Gastroesophageal sphincter (tissue), 4 donors: ENCODE measurements at regions not wholly inside any gene's neighbourhood (a gene's known extent, or its start where the extent isn't known, plus 50 kb on each side); places are given as distances from the start of the nearest gene placed in this dataset.

Source experiments
- ATAC-seq: fragments of 150-250 bp; one replicate; pipeline ENCODE4 v1.9.1; 2016; ENCODE audit warnings: mild to moderate bottlenecking, moderate library complexity
- H3K27ac ChIP-seq, 4 donors: fragments of 200-600 bp; sonication (generic) in 3 of 4; 1 replicate in 3 of 4; 2 replicates in 1 of 4; pipeline ENCODE4 v1.5.1; 2016 to 2019
- H3K27me3 ChIP-seq: fragments of 200-600 bp; sonication (generic); one replicate; pipeline ENCODE4 v1.5.1; 2019
- H3K36me3 ChIP-seq, 2 donors: fragments of 200-600 bp; sonication (generic); one replicate each; pipeline ENCODE4 v1.5.1; 2019; ENCODE audit warnings: control low read depth in 1 of 2
- H3K4me1 ChIP-seq, 3 donors: fragments of 200-600 bp; sonication (generic); 1 replicate in 2 of 3; 2 replicates in 1 of 3; pipeline ENCODE4 v1.5.1; 2016 to 2019; ENCODE audit warnings: control low read depth in 2 of 3
- H3K4me3 ChIP-seq, 2 donors: fragments of 200-600 bp; sonication (generic); one replicate each; pipeline ENCODE4 v1.5.1; 2019; ENCODE audit warnings: mild to moderate bottlenecking in 1 of 2, moderate library complexity in 1 of 2
- H3K9me3 ChIP-seq, 3 donors: fragments of 200-600 bp; sonication (generic); one replicate each; pipeline ENCODE4 v1.5.1; 2017 to 2019; ENCODE audit warnings: control low read depth in 2 of 3
- CTCF ChIP-seq, 4 experiments: fragments of 200-600 bp in 2 of 4; fragments of 450-650 bp in 2 of 4; sonication (generic) in 1 of 4; IDR thresholded peaks; one replicate each; pipeline ENCODE4 v1.5.1; 2017 to 2019; ENCODE audit warnings: antibody characterized with exemption in 4 of 4, mild to moderate bottlenecking in 2 of 4, moderate library complexity in 2 of 4
- EP300 ChIP-seq: sonication (generic); formaldehyde crosslinking; IDR thresholded peaks from one replicate; pipeline ENCODE4 v1.6.1; 2017; ENCODE audit warnings: antibody characterized with exemption, mild to moderate bottlenecking
- POLR2A ChIP-seq, 2 donors: fragments of 450-650 bp; IDR thresholded peaks; one replicate each; pipeline ENCODE4 v1.6.1; 2017; ENCODE audit warnings: antibody characterized with exemption in 2 of 2, mild to moderate bottlenecking in 2 of 2, moderate library complexity in 1 of 2
- POLR2AphosphoS5 ChIP-seq: sonication (generic); formaldehyde crosslinking; IDR thresholded peaks from one replicate; pipeline ENCODE4 v1.6.1; 2017; ENCODE audit warnings: antibody characterized with exemption
- WGBS, 2 donors: methylation state at CpG; one replicate each; pipeline ENCODE4 v1.1.5; 2018; ENCODE audit warnings: low coverage in 1 of 2; 5-methylcytosine and 5-hydroxymethylcytosine counted together

GRCh38 chr20:58001946-58002345 lies 226.5 kb downstream of the ANKRD60 start:
- TF ChIP-seq POLR2AphosphoS5 (no peak), POLR2A (IDR thresholded peaks at IDR 0.05) (no peak), CTCF (IDR thresholded peaks at IDR 0.05) (no peak), EP300 (no peak)
- H3K36me3 ChIP-seq, result no peaks in the 10 kb centered on the region
- peaks cover 0 to 19% (median 9%) of the 10 kb centered on the region in 3 donors for H3K4me1 ChIP-seq
- peaks cover 11% of the 10 kb centered on the region for H3K27me3 ChIP-seq
- WGBS, 2 donors, result 82 to 92% methylated on average over 2 to 3 of the region's 3 CpGs
- no peak for ATAC-seq
- H3K4me3 ChIP-seq, result no peak overlapping the region
- no peak overlapping the region for H3K27ac ChIP-seq
- no peaks in the 10 kb centered on the region for H3K9me3 ChIP-seq

- peaks cover 0 to 19% (median 9%) of the 10 kb centered on the region in 3 donors for H3K4me1 ChIP-seq
- no peaks in the 10 kb centered on the region for H3K36me3 ChIP-seq
- peak; percentile 24 for ATAC-seq
- no peaks in the 10 kb centered on the region for H3K9me3 ChIP-seq
- 83% methylated on average over 2 of the region's 13 CpGs; no CpG with 5 or more reads in 1 of the 2 donors for whole genome bisulfite sequencing, 2 donors
- TF ChIP-seq POLR2AphosphoS5, result no peak
- TF ChIP-seq CTCF (IDR thresholded peaks at IDR 0.05), result no peak
- TF ChIP-seq EP300, result no peak
- TF ChIP-seq POLR2A (IDR thresholded peaks at IDR 0.05), result no peak
- H3K27me3 ChIP-seq, result peaks cover 11% of the 10 kb centered on the region
- H3K4me3 ChIP-seq, result no peak overlapping the region
- H3K27ac ChIP-seq, result no peak overlapping the region
These were observed 227.1 kb downstream of the ANKRD60 start for GRCh38 chr20:58001381-58001780.

GRCh38 chr20:58000861-58001260 lies 227.6 kb downstream of the ANKRD60 start:
- 96 to 97% methylated on average over 2 of the region's 2 CpGs for WGBS, 2 donors
- Histone ChIP-seq H3K4me1 (peaks cover 0 to 19% (median 9%) of the 10 kb centered on the region in 3 donors), H3K9me3 (no peaks in the 10 kb centered on the region), H3K4me3 (no peak overlapping the region), H3K27me3 (peaks cover 11% of the 10 kb centered on the region), H3K27ac (no peak overlapping the region), H3K36me3 (no peaks in the 10 kb centered on the region)
- TF ChIP-seq EP300, result no peak
- ATAC-seq, result no peak

DNA sequence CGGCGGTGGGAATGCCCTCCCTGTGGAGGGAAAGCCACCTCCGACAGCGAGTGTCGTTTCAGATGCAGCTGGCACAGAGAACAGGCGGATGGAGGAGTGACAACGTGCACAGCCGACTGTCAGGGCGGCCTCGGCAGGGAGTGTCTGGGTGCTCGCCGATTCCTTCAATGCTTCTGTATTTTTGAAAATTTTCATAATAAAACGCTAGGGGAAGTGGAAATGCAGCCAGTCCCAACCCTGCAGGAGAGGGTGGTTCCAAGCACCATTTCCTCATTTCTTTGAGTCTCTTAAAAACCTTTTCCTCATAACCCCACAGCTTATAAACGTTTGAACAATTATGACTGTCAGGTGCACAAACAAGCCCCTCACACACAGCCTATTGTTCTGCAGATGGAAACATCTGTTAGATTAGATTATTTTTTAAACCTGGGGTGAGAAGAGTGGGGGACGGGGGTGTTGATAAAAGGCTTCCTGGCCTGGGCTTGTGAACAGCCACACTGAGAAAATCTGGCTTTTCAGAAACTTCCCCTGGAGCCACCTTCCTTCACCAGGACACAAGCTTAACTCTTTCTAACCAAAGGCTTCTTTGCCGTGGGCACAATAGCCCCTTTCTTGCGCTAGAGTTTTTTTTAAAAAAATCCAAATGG lies 228.9 kb downstream of the ANKRD60 start:
- no peak for TF ChIP-seq POLR2AphosphoS5
- TF ChIP-seq CTCF (IDR thresholded peaks at IDR 0.05), result no peak
- TF ChIP-seq POLR2A (IDR thresholded peaks at IDR 0.05), result no peak
- no peak for TF ChIP-seq EP300
- H3K36me3 ChIP-seq, result no peaks in the 10 kb centered on the region
- H3K9me3 ChIP-seq, result no peaks in the 10 kb centered on the region
- H3K27me3 ChIP-seq, result peaks cover 11% of the 10 kb centered on the region
- H3K4me1 ChIP-seq, result peaks cover 0 to 19% (median 9%) of the 10 kb centered on the region in 3 donors
- 41 to 42% methylated on average over 5 to 8 of the region's 17 CpGs for WGBS, 2 donors
- ATAC-seq, result peak; percentile 42
- H3K27ac ChIP-seq, result peak overlapping the region in 2 of 4 donors; percentile 37
- peak overlapping the region in 1 of 2 donors; percentile 11 for H3K4me3 ChIP-seq

- no peak for TF ChIP-seq CTCF (IDR thresholded peaks at IDR 0.05)
- TF ChIP-seq EP300, result no peak
- no peak for TF ChIP-seq POLR2A (IDR thresholded peaks at IDR 0.05)
- TF ChIP-seq POLR2AphosphoS5, result no peak
- Histone ChIP-seq H3K27ac (peak overlapping the region in 2 of 4 donors; percentile 37), H3K36me3 (no peaks in the 10 kb centered on the region), H3K4me1 (peaks cover 0 to 22% (median 9%) of the 10 kb centered on the region in 3 donors), H3K27me3 (peaks cover 11% of the 10 kb centered on the region), H3K4me3 (peak overlapping the region in 1 of 2 donors; percentile 11), H3K9me3 (no peaks in the 10 kb centered on the region)
- ATAC-seq, result no peak
- 56% methylated on average over 7 of the region's 9 CpGs; no CpG with 5 or more reads in 1 of the 2 donors for WGBS, 2 donors
These were observed 229.4 kb downstream of the ANKRD60 start for GRCh38 chr20:57998981-57999464.
